ENCODE measurements at regions not wholly inside any gene's neighbourhood (a gene's known extent, or its start where the extent isn't known, plus 50 kb on each side); places are given as distances from the start of the nearest gene placed in this dataset.

GRCh38 chrX:17919896-17920446 lies 58.9 kb upstream of the RAI2 start:
- Histone ChIP-seq H2BK120ac (ENCODE audit: low read depth, low read length) (no peak overlapping the region), H3K4me3 (ENCODE audit: insufficient read depth, low read depth, low read length) (no peak overlapping the region), H3K4me2 (ENCODE audit: low read depth, low read length) (no peak overlapping the region), H3K79me1 (ENCODE audit: low read depth in 1 of 2, low read length in 2 of 2) (no peaks in the 10 kb centered on the region), H3K9ac (ENCODE audit: low read depth, low read length) (no peak overlapping the region), H3K4me1 (ENCODE audit: control insufficient read depth, insufficient read depth, low read length) (no peaks in the 10 kb centered on the region), H3K36me3 (ENCODE audit: control insufficient read depth, insufficient read depth, low read length) (no peaks in the 10 kb centered on the region), H3K14ac (replicated peaks; ENCODE audit: low read depth, low read length) (no peak overlapping the region), H3K23ac (ENCODE audit: low read depth, low read length) (no peak overlapping the region), H4K5ac (ENCODE audit: low read depth, low read length) (no peak overlapping the region), H3K27me3 (ENCODE audit: control insufficient read depth, insufficient read depth, low read length) (no peaks in the 10 kb centered on the region), H4K8ac (ENCODE audit: low read depth in 2 of 2, low read length in 2 of 2) (no peak overlapping the region), H2BK15ac (ENCODE audit: low read depth, low read length) (no peak overlapping the region), H3K9me1 (ENCODE audit: insufficient read depth, low read length) (no peaks in the 10 kb centered on the region), H2BK20ac (ENCODE audit: low read depth, low read length) (no peak overlapping the region), H2AFZ (replicated peaks; ENCODE audit: low read length, poor library complexity) (no peak overlapping the region), H3K4ac (ENCODE audit: low read depth, low read length) (no peak overlapping the region), H2BK5ac (ENCODE audit: low read depth, low read length, poor library complexity, severe bottlenecking) (no peak overlapping the region), H3K18ac (ENCODE audit: low read depth, low read length) (no peak overlapping the region), H3K9me3 (ENCODE audit: control insufficient read depth, insufficient read depth, low read length) (no peaks in the 10 kb centered on the region), H2AK5ac (ENCODE audit: low read depth, low read length) (no peak overlapping the region), H2AK9ac (replicated peaks; ENCODE audit: low read depth, low read length, poor library complexity) (no peak overlapping the region), H4K91ac (ENCODE audit: insufficient read depth, low read depth, low read length) (no peak overlapping the region), H3K56ac (ENCODE audit: extremely low read depth, insufficient read depth, low read length) (no peak overlapping the region), H3K27ac (ENCODE audit: insufficient read depth, low read length) (no peak overlapping the region), H4K20me1 (ENCODE audit: insufficient read depth, low read length) (no peaks in the 10 kb centered on the region)
- intact Hi-C loops (cut with micrococcal nuclease) (no loop called here), dilution Hi-C loops (cut with HindIII; ENCODE audit: low sequenced_read_pairs, unreplicated experiment) (no loop called here), in situ Hi-C loops (cut with MboI; ENCODE audit: low sequenced_read_pairs) (no loop called here)
- no peak for DNase-seq
- BruUV-seq (replicated peaks), result no TSS peak
- TF ChIP-seq RAD21 (IDR thresholded peaks at IDR 0.05; ENCODE audit: low read length) (no peak), MAZ (IDR thresholded peaks at IDR 0.05; ENCODE audit: borderline replicate concordance, low read depth, low read length) (no peak), BHLHE40 (IDR thresholded peaks at IDR 0.05; ENCODE audit: low read depth, low read length) (no peak), POLR2A (IDR thresholded peaks at IDR 0.05; ENCODE audit: low read depth, low read length) (no peak), FOS (IDR thresholded peaks at IDR 0.05; ENCODE audit: low read depth, low read length) (no peak), RFX5 (IDR thresholded peaks at IDR 0.05; ENCODE audit: low read depth, low read length) (no peak), NFE2L2 (IDR thresholded peaks at IDR 0.05; ENCODE audit: low read depth, low read length) (no peak), RCOR1 (IDR thresholded peaks at IDR 0.05; ENCODE audit: insufficient replicate concordance, low read length) (no peak), CTCF (conservative IDR thresholded peaks at IDR 0.05; ENCODE audit: low read depth, low read length) (no peak), CEBPB (IDR thresholded peaks at IDR 0.05; ENCODE audit: low read depth, low read length) (no peak), SMC3 (IDR thresholded peaks at IDR 0.05; ENCODE audit: low read depth, low read length) (no peak), MXI1 (IDR thresholded peaks at IDR 0.05; ENCODE audit: borderline replicate concordance, low read depth, low read length) (no peak), CHD1 (IDR thresholded peaks at IDR 0.05; ENCODE audit: low read depth, low read length) (no peak)
- ChIA-PET CTCF (no interaction called here), POLR2A (ENCODE audit: unreplicated experiment) (no interaction called here)
- no CpG with 5 or more reads among the region's 6 CpGs for WGBS, 2 experiments (ENCODE audit: extremely low coverage in 2 of 2, insufficient read length in 1 of 2)
- ATAC-seq (ENCODE audit: low read depth), result no peak

All from IMR-90 (cell line).